Thymus (tissue), 11 donors: ENCODE measurements at regions not wholly inside any gene's neighbourhood (a gene's known extent, or its start where the extent isn't known, plus 50 kb on each side); places are given as distances from the start of the nearest gene placed in this dataset.
A peak's percentile ranks its signal among the peaks of the same experiment; 100 is the strongest.
"Not testable (repeated sequence)": the region's sequence is repeated elsewhere in the genome, so short reads cannot be mapped to it uniquely, and the experiment has no call there.

Experiments
- DNase-seq, 9 donors: peaks; one replicate each; pipeline ENCODE4 v3.0.0-alpha.2; 2013; ENCODE audit warnings: low spot score in 9 of 9, low read depth in 6 of 9, missing footprints in 1 of 9
- H3K27ac ChIP-seq, 2 donors: one replicate each; pipeline ENCODE4 v1.5.1; 2013; ENCODE audit warnings: control low read depth in 1 of 2, low read depth in 1 of 2, low read length in 1 of 2, mild to moderate bottlenecking in 1 of 2, moderate library complexity in 1 of 2
- H3K27me3 ChIP-seq, 2 donors: one replicate each; pipeline ENCODE4 v1.5.1; 2013; ENCODE audit warnings: low read length in 1 of 2; ENCODE audit not compliant: control insufficient read depth in 2 of 2, insufficient read depth in 1 of 2
- H3K36me3 ChIP-seq, 2 donors: one replicate each; pipeline ENCODE4 v1.5.1; 2013; ENCODE audit warnings: low read length in 1 of 2, mild to moderate bottlenecking in 1 of 2, moderate library complexity in 1 of 2; ENCODE audit not compliant: control insufficient read depth in 2 of 2, insufficient read depth in 2 of 2
- H3K4me1 ChIP-seq, 2 donors: one replicate each; pipeline ENCODE4 v1.5.1; 2013; ENCODE audit warnings: low read length in 2 of 2; ENCODE audit not compliant: control insufficient read depth in 2 of 2, insufficient read depth in 2 of 2
- H3K4me3 ChIP-seq, 2 donors: one replicate each; pipeline ENCODE4 v1.5.1; 2013; ENCODE audit warnings: low read length in 2 of 2, control low read depth in 1 of 2, mild to moderate bottlenecking in 1 of 2
- H3K9me3 ChIP-seq, 2 donors: one replicate each; pipeline ENCODE4 v1.5.1; 2013; ENCODE audit warnings: low read length in 1 of 2, mild to moderate bottlenecking in 1 of 2; ENCODE audit not compliant: control insufficient read depth in 2 of 2, insufficient read depth in 1 of 2
- WGBS: extraction: QIAGEN DNeasy Blood & Tissue Kit; methylation state at CpG from one replicate; pipeline ENCODE4 v1.1.7; 2013; 5-methylcytosine and 5-hydroxymethylcytosine counted together
- donor health status: healthy.

- not testable (repeated sequence) for H3K27me3 ChIP-seq, H3K27ac ChIP-seq, H3K4me3 ChIP-seq, H3K4me1 ChIP-seq, H3K36me3 ChIP-seq, H3K9me3 ChIP-seq
- 1% methylated on average over 38 of the region's 78 CpGs for WGBS
- DNase-seq: peak in 1 of 9 donors; percentile 0
Observed at GRCh38 chr9:67058898-67059715, 66.8 kb upstream of the SPATA31A3 start.
